ENCODE measurements at regions not wholly inside any gene's neighbourhood (a gene's known extent, or its start where the extent isn't known, plus 50 kb on each side); places are given as distances from the start of the nearest gene placed in this dataset.
"Not testable (repeated sequence)": the region's sequence is repeated elsewhere in the genome, so short reads cannot be mapped to it uniquely, and the experiment has no call there.

- DNase-seq (ENCODE audit: low read depth in 2 of 2) = no peak
- no peak overlapping the region for H3K4me3 ChIP-seq (replicated peaks in 1 of 2; ENCODE audit: low read depth in 2 of 2, low read length in 2 of 2)
- TF ChIP-seq CTCF (IDR thresholded peaks at IDR 0.05; ENCODE audit: low read depth, low read length) = no peak
These were observed 70.7 kb upstream of the ANTXRL start for GRCh38 chr10:46216003-46216634.

GRCh38 chr10:46216836-46217751, 69.7 kb upstream of the ANTXRL start:
- no peak for DNase-seq (ENCODE audit: low read depth in 2 of 2)
- no peak overlapping the region for H3K4me3 ChIP-seq (replicated peaks in 1 of 2; ENCODE audit: low read depth in 2 of 2, low read length in 2 of 2)
- TF ChIP-seq CTCF (IDR thresholded peaks at IDR 0.05; ENCODE audit: low read depth, low read length) = no peak

- DNase-seq (ENCODE audit: low read depth in 2 of 2) = no peak
- TF ChIP-seq CTCF (IDR thresholded peaks at IDR 0.05; ENCODE audit: low read depth, low read length) = no peak
- no peak overlapping the region for H3K4me3 ChIP-seq (replicated peaks in 1 of 2; ENCODE audit: low read depth in 2 of 2, low read length in 2 of 2)
These were observed 68.9 kb upstream of the ANTXRL start for GRCh38 chr10:46217752-46218453.

GRCh38 chr10:46218921-46219320, 67.9 kb upstream of the ANTXRL start:
- TF ChIP-seq CTCF (IDR thresholded peaks at IDR 0.05; ENCODE audit: low read depth, low read length) = no peak
- no peak for DNase-seq (ENCODE audit: low read depth in 2 of 2)
- no peak overlapping the region for H3K4me3 ChIP-seq (replicated peaks in 1 of 2; ENCODE audit: low read depth in 2 of 2, low read length in 2 of 2)

- not testable (repeated sequence) for H3K4me3 ChIP-seq (replicated peaks in 1 of 2; ENCODE audit: low read depth in 2 of 2, low read length in 2 of 2); DNase-seq (ENCODE audit: low read depth in 2 of 2)
These were observed 67.3 kb upstream of the ANTXRL start for GRCh38 chr10:46219431-46219990.

- no peak for TF ChIP-seq CTCF (IDR thresholded peaks at IDR 0.05; ENCODE audit: low read depth, low read length)
- no peak for DNase-seq (ENCODE audit: low read depth in 2 of 2)
- no peak overlapping the region for H3K4me3 ChIP-seq (replicated peaks in 1 of 2; ENCODE audit: low read depth in 2 of 2, low read length in 2 of 2)
These were observed 66.6 kb upstream of the ANTXRL start for GRCh38 chr10:46220187-46220586.
